HG03039 (cell line): ENCODE measurements at regions not wholly inside any gene's neighbourhood (a gene's known extent, or its start where the extent isn't known, plus 50 kb on each side); places are given as distances from the start of the nearest gene placed in this dataset.

Experiments
- ATAC-seq: cut with Tn5 transposase; IDR thresholded peaks from one replicate; pipeline ENCODE4 v1.9.1; 2021; ENCODE audit warnings: mild to moderate bottlenecking, moderate library complexity; ENCODE audit not compliant: unreplicated experiment

DNA sequence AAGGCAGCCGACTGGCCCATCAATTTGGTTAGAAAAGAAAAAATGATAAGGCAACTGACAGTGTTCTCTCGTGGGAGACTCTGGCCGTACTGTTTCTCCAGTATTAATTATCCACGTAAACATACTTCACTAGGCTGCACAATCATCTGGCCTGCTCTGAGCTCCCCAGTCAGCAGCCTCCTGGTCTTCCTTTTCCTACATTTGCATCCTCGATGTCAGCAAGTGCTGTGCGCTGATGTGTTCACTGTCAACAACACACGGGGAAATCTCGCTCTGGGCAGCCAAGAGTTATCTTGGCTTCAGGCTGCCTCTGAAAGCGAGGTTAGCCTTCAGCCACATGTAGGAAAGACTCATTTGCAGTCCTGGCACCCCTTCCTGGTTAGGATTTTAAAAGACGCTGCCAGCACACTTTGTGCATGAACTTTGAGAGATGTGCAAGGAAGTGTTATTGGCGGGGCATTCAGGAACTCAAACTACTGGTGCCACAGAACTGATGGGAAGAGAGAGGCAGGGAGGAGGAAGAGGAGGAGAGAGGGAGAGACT, 460.5 kb upstream of the ARID1B start:
- ATAC-seq, result no peak

DNA sequence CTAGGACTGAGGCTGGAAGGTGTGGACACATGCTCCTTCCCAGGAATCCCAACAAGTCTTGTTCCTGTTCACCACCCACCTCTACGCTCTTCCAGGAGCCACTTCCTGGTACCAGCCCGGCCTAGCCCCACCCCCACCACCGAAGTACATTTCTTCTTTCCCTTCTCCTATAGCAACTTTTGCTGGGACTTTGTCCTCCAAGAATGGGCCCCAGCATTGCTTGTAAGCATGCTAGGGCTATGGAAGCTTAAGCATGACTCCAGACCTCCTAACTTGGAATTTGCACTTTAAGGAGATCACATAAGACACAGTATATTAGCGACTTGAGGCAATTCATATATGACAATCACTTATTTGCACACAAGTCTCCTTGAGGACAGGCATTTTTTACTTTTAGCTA, 462.0 kb upstream of the ARID1B start:
- ATAC-seq, result no peak

DNA sequence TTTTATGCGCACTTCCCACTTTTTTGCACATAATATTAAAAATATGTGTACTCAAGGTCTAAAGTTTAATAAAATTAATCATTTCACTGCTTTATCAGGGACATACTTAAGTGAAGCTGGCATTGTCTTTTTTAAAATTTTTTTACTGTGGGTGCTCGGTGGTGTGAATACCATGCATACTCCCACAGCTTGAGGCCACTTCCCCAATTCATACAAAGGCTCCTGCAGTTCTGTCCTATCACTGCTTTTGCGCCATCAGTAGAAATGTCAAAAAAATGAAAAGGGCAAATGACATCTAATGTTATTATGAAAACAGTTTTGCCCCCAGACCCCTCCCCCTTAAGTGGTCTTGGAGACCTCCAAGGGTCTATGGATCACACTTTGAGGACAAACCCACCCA, 464.1 kb upstream of the ARID1B start:
- ATAC-seq, result no peak

DNA sequence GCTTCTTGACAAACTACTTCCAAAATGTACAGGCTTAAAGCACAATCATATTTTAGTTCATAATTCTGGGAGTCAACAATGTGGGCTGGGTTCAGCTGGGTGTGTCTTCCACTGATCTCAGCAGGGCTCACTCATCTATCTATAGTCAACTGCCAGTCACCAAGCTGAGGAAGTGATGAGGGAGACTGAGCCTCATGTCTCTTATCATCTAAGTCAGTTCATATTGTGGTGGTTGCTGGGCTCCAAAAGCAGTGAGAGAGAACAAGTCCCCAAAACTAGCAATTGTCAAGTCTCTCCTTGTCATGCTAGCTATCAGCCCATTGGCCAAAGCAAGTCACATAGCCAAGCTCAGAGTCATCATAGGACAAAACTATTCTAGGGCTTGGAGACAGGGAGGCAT, 465.9 kb upstream of the ARID1B start:
- no peak for ATAC-seq

DNA sequence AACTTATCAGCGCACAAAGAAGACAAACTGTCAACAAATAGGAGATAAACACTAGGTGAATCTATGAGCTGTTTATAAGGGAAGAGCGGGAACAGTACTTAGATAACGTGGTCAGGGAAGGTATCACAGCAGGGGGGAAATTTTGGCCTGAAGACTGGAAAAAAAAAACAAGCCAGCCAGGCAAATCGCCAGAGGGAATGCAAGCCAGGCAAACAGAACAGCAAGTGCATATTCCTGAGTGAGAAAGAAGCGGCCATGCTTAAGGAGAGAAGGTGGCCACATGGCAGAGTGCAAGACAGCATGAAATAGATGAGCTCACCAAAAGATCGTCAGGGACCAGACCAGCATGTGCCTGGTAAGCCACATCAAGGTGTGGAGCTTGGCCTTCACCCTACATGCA, 466.5 kb upstream of the ARID1B start:
- ATAC-seq, result no peak

DNA sequence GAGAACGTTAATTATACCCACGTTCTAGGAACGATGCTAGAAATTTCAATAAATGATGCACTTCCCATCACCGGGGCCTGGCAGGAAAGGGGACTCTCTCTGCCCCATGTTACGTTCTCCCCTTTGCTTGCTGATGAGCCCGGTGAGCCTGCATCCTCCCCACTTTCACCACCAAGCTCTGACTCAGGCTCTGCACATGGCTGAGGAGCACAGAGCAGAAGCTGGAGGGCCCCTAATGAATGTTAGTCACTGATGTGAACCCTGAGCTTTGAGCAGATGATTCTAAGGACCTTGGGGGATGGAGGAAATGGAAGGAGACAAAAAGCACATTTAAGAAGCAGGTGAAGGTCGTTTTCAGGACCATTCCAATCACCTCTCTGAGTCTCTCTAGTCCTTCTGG, 468.2 kb upstream of the ARID1B start:
- no peak for ATAC-seq

DNA sequence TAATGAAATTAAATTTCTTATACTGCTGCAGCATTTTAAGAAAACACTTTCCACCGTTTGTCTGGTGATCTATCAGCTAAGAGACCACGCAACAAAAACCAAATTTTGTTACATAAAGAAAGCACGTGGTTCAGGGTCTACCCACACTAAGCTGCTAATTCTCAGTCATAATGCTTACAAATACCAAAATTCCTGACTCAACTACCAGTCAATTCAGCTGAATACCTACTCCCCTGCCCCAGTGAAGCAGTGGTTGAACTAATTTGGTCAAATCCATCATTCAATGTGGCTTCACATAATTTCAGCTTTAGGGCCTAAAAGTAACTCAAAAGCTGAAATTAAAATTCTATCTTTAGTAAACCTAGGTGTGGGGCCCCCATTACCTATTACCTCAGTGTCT, 468.6 kb upstream of the ARID1B start:
- ATAC-seq, result no peak

DNA sequence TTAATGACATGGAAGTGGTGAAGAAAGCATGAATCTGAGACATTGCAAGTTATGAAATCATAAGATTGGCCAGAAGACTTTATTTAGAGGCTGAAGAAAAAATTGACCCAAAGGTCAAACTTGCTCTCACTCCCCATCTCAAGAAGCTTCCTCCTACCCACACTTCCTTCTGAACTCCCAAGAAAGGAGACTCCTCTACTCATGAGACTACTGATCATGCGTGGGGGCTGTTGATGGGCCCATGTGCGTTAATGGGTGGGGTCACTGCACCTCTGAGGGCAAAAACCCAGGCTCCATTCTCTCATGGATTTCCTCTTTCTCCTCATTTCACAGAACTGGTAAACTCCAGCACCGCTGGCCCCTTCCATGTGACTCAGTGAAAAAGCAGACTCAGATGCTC, 470.6 kb upstream of the ARID1B start:
- no peak for ATAC-seq

DNA sequence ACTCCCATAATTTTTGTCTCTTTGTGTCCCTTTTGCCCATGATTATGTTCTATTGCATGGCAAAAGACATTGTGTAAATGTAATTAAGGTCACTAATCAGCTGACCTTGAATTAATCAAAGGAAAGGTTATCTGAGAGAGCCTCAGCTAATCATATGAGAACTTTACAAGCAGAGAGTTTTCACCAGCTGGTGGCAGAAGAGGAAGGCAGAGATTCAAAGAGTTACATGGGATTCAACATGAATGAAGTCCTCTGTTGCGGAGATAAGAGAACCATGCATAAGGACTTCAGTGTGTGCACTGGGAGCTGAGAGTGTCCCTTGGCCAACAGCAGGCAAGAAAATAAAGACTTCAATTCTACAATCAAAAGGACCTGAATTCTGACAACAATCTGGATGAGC, 494.1 kb upstream of the ARID1B start:
- ATAC-seq, result no peak

DNA sequence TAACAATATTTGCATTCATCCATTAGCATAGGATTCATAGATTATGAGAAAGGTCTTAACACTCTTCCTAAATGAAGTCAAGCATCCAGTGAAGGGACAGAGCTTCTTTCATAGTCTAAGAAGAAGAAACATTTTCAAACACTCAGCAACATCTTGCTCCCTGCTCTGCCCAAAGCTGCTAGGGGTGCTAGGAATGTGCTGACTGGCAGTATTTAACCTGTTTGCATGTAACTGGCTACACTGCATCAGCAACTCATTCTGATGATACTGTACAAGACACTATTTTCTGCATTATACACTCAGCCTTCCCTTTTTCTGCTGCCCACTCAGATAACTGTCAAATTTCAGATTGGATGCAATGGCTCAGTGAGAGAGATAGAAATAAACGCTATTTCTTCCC, 495.1 kb upstream of the ARID1B start:
- no peak for ATAC-seq

DNA sequence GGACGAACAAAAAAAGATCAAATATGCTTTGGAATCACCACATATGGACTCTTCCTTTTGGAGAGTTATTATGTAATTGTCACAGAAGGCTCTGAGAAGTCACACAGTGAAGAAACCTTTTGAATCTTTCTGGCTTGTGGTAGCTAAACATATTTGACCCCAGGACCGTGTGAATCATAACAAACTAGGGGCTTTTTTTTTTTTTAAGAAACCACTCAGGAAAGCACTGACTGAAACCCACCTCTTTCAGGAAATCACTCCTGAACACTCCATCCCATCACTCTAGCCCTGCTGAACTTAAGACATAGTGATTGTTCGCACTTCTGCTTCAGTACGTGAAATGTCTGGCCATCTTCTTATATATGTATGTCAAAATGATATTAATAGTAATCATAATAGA, 495.9 kb upstream of the ARID1B start:
- ATAC-seq, result no peak

DNA sequence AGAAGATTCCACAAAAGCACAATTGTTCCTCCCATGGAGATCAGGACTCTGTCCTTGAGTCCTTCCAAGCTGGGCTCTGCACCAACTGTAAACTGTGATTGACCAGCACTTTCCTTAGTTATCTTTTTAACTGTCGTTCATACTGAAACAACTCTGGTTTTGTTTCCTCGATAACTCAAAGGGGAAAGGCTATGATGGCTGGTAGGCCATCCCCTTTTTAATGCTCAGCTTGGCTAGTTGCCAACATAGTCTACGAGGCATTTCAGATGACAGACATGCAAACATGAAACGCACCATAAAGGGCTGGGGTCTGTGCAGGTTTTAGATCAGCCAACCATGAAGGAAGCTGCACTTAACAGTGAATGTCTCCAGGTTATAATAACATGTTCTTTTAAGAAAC, 497.1 kb upstream of the ARID1B start:
- no peak for ATAC-seq

DNA sequence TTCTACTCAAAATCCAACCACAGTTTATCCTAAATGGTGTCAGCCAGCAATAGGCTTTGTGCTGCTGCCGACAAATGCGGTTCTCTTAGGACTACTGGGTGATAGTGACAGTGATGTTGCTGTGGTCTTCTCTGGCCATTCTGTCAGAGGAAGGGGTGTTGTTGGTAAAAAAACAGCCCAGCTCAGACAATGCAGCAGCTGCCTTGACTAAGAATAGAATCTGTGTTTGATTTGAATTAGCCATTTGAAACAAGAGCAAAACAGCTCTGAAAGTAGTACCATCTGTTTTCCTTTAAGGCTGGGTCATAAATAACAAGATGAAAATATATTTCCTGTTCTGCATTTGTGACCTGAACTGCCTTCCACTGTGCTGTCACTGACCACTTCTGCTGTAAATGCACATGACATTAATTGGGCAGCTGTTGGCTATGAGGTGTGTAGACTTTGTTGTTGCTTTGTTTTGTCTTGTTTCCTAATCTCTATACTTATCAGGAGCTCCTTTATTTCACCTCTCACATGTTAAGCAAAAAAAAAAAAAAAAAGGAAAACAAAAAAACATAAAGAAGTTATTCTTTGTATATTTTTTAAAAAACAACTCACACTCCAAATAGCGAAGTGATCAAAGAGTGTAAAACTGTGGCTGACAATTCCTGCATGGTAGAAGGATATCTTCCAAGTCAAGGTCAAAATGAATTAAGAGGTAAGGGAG, 497.8 kb upstream of the ARID1B start:
- peak; percentile 72 for ATAC-seq

DNA sequence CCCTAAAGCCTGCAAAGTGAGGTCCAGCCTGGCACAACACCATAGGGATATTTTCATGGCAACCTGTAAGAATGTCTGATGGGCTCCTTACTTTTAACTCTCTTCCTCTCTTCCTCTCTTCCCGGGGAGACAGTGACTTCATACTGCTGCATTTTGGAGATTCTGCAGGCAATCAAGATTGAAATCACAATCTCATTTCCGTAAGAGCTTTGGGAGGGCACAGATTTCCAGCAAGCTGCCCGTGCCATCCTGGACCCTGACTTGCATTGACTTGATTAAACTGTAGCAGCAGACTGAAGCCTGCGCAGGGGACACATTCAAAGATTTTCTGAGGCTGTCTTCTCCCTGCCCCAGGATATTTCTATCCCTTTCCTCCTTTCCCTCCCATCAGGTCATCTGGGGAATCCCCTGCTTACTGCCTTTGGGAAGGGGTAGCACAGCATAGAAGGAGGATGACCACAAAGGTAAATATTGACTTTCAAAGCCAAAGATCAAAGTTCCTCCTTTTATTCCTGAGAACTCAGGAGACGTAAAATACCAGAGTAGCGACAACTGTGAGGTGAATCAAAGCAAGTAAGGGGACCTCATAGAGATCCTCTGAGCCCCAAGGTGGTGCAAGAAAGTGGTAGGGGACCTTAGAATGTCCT, 504.0 kb upstream of the ARID1B start:
- no peak for ATAC-seq

DNA sequence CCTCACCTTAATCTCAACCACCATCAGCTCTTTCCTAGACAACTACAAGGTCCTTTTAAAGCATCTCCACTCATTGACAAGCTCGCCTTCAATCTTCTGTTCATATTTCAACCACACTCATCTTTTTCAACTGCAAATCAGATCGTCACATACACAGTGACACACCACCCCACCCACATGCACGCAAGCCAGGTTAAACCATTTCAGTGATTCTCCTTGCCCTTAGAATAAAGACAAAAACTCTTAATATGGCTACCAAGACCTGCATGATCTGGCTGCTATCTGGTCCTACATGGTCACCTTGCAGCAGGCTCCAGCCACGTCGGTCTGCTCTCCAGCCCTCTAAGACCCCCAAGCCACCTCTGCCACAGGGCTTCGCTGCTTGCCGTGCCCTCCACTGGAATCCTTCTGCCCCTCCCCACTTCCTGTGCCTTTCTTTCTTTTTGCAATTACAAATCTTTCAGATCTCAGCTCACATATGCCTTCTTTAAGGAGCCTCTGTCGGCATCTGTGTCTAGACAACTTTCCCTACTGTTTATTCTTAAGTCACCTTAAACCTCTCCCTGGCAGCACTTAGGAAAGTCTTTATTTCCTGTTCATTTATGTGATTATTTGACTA, 507.3 kb upstream of the ARID1B start:
- ATAC-seq, result no peak

DNA sequence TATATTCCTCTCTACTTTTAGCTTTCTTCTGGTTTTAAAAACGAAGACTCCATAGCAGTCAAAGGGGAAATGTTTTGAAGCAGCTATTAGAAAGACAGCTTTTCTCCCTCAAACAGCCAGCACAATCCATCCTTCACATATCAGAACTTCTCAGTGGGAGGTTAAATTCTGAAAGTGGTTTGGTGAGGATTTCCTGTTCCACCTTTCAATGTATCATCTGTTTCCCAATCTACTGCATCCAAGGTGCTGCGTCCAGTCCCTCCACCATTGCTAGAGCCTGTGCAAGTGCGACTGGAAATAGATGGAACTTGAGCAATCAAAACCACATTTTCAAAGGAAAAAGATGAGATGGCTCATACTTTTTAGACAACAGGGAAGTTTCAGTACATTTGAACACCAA, 508.3 kb upstream of the ARID1B start:
- ATAC-seq, result no peak

DNA sequence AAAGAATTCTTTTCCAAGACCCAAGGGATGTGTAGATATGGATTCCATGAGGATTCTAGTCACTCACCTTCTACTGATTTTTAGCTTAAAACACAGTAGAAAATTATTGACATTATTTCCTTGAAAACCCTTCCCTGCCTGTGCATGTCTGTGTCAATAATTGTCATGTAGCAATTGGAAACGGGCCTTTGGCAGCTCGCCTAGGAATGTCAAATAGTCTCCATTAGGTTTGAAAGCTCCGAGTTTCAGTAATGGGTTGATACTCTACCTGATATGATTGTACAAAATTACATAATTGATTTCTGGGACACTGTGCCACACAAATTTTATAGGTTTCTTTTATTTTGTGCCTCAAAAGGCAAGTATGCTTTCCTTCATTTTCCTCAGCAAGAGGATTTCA, 515.2 kb upstream of the ARID1B start:
- ATAC-seq, result no peak

DNA sequence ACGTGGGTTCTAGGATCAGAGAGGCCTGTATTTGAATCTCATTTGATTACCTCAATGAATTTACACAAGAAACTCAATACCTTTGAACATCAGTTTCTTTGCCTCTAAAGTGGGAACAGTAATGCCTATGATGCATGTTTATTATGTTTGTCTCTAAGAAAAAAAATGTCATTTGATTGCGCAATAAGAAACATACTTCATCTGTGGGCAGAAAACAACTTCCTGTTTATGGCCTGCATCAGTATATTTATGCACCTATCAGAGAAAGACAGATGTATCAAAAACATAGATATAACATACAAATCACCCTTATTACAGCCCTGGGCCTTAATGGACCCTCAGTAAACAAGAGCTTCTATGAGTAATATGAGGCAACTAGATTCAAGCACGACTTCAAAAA, 516.4 kb upstream of the ARID1B start:
- ATAC-seq, result no peak

DNA sequence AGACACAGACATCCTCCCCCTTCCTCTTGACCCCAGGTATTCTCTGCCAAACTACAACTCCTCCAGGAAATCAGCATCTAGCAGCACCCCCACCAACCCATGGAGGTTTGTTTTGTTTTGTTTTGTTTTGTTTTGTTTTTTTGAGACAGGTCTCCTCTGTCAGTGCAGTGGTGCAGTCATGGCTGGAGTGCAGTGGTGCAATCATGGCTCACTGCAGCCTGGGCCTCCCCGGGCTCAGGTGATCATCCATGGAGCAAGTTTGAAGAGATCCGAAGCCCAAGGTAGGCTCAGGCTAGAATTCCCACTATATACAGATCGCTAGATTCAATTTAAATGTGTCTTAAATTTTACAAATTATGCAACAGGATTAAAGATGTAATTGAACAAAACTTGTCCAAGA, 518.2 kb upstream of the ARID1B start:
- ATAC-seq, result no peak

DNA sequence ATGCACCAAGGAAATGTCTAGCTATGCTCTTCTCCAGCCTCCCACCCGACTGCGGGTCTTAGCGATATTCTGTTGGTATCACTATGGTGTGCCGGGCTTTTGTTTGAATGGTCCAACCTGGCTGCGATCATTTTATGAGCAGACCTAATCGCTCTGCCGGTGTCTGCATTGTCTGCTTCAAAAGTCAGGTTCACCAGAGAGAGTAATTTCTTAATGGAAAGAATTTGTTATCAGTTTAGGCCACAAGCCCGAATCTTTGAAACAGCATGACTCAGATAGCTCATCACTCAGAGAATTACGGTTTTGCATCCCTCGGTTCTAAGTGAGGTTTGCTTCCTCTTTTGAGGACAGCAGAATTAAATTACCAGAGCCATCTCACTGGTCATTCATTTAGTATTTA, 521.0 kb upstream of the ARID1B start:
- no peak for ATAC-seq

DNA sequence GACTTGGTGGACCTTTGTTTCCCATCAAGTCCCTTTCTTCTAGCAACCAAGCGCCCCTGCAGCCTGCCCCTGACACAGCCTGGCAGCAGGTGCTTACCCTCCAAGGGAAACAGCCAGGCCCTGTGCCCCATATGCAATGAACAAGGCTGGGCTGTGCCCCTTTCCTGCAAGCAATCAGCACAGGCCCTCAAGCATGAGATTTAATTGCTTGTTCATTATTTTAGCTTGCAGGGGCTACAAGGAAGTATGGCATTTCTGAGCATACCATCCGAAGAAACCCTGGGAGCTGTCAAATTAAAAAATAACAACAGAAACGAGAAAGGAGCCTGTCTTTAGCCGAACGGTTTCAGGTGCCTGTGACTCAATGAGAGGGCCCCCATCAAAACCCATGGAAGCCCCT, 522.9 kb upstream of the ARID1B start:
- no peak for ATAC-seq

DNA sequence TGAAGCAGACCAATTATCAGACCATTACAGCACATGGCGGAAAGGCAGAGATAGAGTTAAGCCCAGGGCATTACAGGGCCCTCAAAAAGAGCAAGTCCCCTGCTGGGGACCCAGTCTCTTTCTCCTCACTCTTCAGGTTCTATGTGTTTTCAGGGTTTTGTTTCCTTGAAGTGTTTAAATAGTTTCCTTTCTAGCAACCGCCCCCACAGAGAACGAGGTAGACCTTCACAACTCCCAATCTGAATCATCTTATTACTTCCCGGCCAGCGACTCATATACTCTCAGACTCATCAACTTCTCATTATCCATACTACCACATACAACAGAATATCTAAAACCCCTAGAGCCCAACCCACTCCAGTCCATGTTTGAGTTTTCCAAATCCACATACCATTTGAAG, 526.6 kb upstream of the ARID1B start:
- no peak for ATAC-seq
